Liver (tissue), 8 donors: ENCODE measurements at regions not wholly inside any gene's neighbourhood (a gene's known extent, or its start where the extent isn't known, plus 50 kb on each side); places are given as distances from the start of the nearest gene placed in this dataset.

Experiments
- DNase-seq: peaks from one replicate; pipeline ENCODE4 v3.0.0-alpha.2; 2017; ENCODE audit warnings: low spot score
- H3K27ac ChIP-seq, 2 donors: one replicate each; pipeline ENCODE4 v1.7.0; 2013; ENCODE audit warnings: inconsistent platforms in 2 of 2, low read length in 2 of 2, control low read depth in 1 of 2, low read depth in 1 of 2, mild to moderate bottlenecking in 1 of 2
- H3K27me3 ChIP-seq, 4 donors: one replicate each; pipeline versions ENCODE4 v1.6.1 to v1.7.0; 2013; ENCODE audit warnings: low read length in 3 of 4, inconsistent platforms in 1 of 4, mild to moderate bottlenecking in 1 of 4, moderate library complexity in 1 of 4; ENCODE audit not compliant: control insufficient read depth in 4 of 4, insufficient read depth in 4 of 4
- H3K36me3 ChIP-seq, 4 donors: one replicate each; pipeline versions ENCODE4 v1.6.1 to v1.7.0; 2013; ENCODE audit warnings: low read length in 3 of 4, mild to moderate bottlenecking in 3 of 4, low read depth in 1 of 4, moderate library complexity in 1 of 4; ENCODE audit not compliant: control insufficient read depth in 4 of 4, insufficient read depth in 3 of 4
- H3K4me1 ChIP-seq, 4 donors: one replicate each; pipeline versions ENCODE4 v1.6.1 to v1.7.0; 2013; ENCODE audit warnings: low read length in 3 of 4, mild to moderate bottlenecking in 3 of 4, moderate library complexity in 1 of 4; ENCODE audit not compliant: control insufficient read depth in 4 of 4, insufficient read depth in 4 of 4
- H3K4me3 ChIP-seq, 3 donors: one replicate each; pipeline versions ENCODE4 v1.6.1 to v1.7.0; 2013; ENCODE audit warnings: low read length in 3 of 3, control low read depth in 1 of 3, low read depth in 1 of 3, mild to moderate bottlenecking in 1 of 3
- H3K9ac ChIP-seq, 2 donors: one replicate each; pipeline ENCODE4 v1.7.0; 2013; ENCODE audit warnings: low read length in 2 of 2, mild to moderate bottlenecking in 2 of 2, moderate library complexity in 2 of 2, control low read depth in 1 of 2, low read depth in 1 of 2
- H3K9me3 ChIP-seq, 4 donors: one replicate each; pipeline versions ENCODE4 v1.6.1 to v1.7.0; 2013; ENCODE audit warnings: low read length in 3 of 4; ENCODE audit not compliant: control insufficient read depth in 4 of 4
- ATF3 ChIP-seq: IDR thresholded peaks from 2 replicates; pipeline ENCODE4 v1.6.1; 2016; ENCODE audit warnings: antibody characterized with exemption
- CTCF ChIP-seq: fragments of 150-350 bp; IDR thresholded peaks from 2 replicates; pipeline ENCODE4 v1.5.1; 2017; ENCODE audit warnings: improper control_type of control experiment, low read depth, low read length; ENCODE audit not compliant: missing input control
- EGR1 ChIP-seq, 2 donors: IDR thresholded peaks; 2 replicates each; pipeline ENCODE4 v1.6.1; 2016 to 2018; ENCODE audit warnings: antibody characterized with exemption in 2 of 2, low read depth in 2 of 2
- FOXA1 ChIP-seq: IDR thresholded peaks from 2 replicates; pipeline ENCODE4 v1.6.1; 2016; ENCODE audit warnings: antibody characterized with exemption
- FOXA2 ChIP-seq: IDR thresholded peaks from 2 replicates; pipeline ENCODE4 v1.6.1; 2016; ENCODE audit warnings: antibody characterized with exemption
- GABPA ChIP-seq, 2 donors: IDR thresholded peaks in 1 of 2; conservative IDR thresholded peaks in 1 of 2; 2 replicates each; pipeline ENCODE4 v1.6.1; 2016; ENCODE audit warnings: antibody characterized with exemption in 2 of 2, mild to moderate bottlenecking in 1 of 2, moderate library complexity in 1 of 2
- HNF4A ChIP-seq, 2 donors: conservative IDR thresholded peaks; 2 replicates each; pipeline ENCODE4 v1.6.1; 2016; ENCODE audit warnings: antibody characterized with exemption in 2 of 2, mild to moderate bottlenecking in 2 of 2
- HNF4G ChIP-seq: IDR thresholded peaks from 2 replicates; pipeline ENCODE4 v1.6.1; 2016; ENCODE audit warnings: antibody characterized with exemption
- JUND ChIP-seq, 2 donors: IDR thresholded peaks; 2 replicates each; pipeline ENCODE4 v1.6.1; 2016; ENCODE audit warnings: antibody characterized with exemption in 2 of 2
- MAX ChIP-seq: IDR thresholded peaks from 2 replicates; pipeline ENCODE4 v1.6.1; 2016; ENCODE audit warnings: antibody characterized with exemption
- NR2F2 ChIP-seq: IDR thresholded peaks from 2 replicates; pipeline ENCODE4 v1.6.1; 2016; ENCODE audit warnings: antibody characterized with exemption
- RAD21 ChIP-seq, 2 donors: IDR thresholded peaks; 2 replicates each; pipeline ENCODE4 v1.6.1; 2016; ENCODE audit warnings: antibody characterized with exemption in 2 of 2, mild to moderate bottlenecking in 2 of 2
- REST ChIP-seq: IDR thresholded peaks from 2 replicates; pipeline ENCODE4 v1.6.1; 2016; ENCODE audit warnings: antibody characterized with exemption, mild to moderate bottlenecking
- RXRA ChIP-seq, 2 donors: IDR thresholded peaks; 2 replicates each; pipeline ENCODE4 v1.6.1; 2017 to 2018; ENCODE audit warnings: antibody characterized with exemption in 2 of 2, mild to moderate bottlenecking in 1 of 2
- SP1 ChIP-seq: IDR thresholded peaks from 2 replicates; pipeline ENCODE4 v1.6.1; 2018; ENCODE audit warnings: antibody characterized with exemption, mild to moderate bottlenecking
- TAF1 ChIP-seq: conservative IDR thresholded peaks from 2 replicates; pipeline ENCODE4 v1.6.1; 2016; ENCODE audit warnings: antibody characterized with exemption, mild to moderate bottlenecking
- YY1 ChIP-seq: IDR thresholded peaks from 2 replicates; pipeline ENCODE4 v1.6.1; 2016; ENCODE audit warnings: antibody characterized with exemption, mild to moderate bottlenecking
- ZBTB33 ChIP-seq: IDR thresholded peaks from 2 replicates; pipeline ENCODE4 v1.6.1; 2016; ENCODE audit warnings: antibody characterized with exemption
- WGBS: extraction: QIAGEN DNeasy Blood & Tissue Kit; methylation state at CpG from one replicate; pipeline ENCODE4 v1.1.7; 2013; 5-methylcytosine and 5-hydroxymethylcytosine counted together
- donor health status: healthy.
- donor health status: healthy.
- donor health status: healthy.
- donor health status: healthy.
- donor health status: healthy.

- H3K27ac ChIP-seq = no peak overlapping the region
- no peak overlapping the region for H3K9ac ChIP-seq
Observed at GRCh38 chr10:78552261-78552811, 516.4 kb upstream of the ZMIZ1 start.

More at GRCh38 chr10:78552261-78552811, 516.4 kb upstream of the ZMIZ1 start:
- TF ChIP-seq FOXA1 (no peak), FOXA2 (no peak), REST (no peak), TAF1 (no peak), RAD21 (IDR thresholded peaks at IDR 0.05) (peak in 1 of 2 donors; percentile 16), GABPA (IDR thresholded peaks at IDR 0.05 in 1 of 2, conservative IDR thresholded peaks at IDR 0.05 in 1 of 2) (peak in 1 of 2 donors; percentile 16), HNF4A (conservative IDR thresholded peaks at IDR 0.05) (no peak), ATF3 (no peak), YY1 (no peak), CTCF (no peak), RXRA (IDR thresholded peaks at IDR 0.05) (peak in 1 of 2 donors; percentile 20), SP1 (no peak), ZBTB33 (no peak), MAX (no peak), JUND (IDR thresholded peaks at IDR 0.05) (no peak), EGR1 (IDR thresholded peaks at IDR 0.05; ENCODE audit: low read depth in 2 of 2) (no peak), NR2F2 (peak; percentile 69), HNF4G (no peak)
- DNase-seq = no peak
- H3K9me3 ChIP-seq = no peaks in the 10 kb centered on the region
- WGBS = 67% methylated on average over 7 of the region's 7 CpGs
- H3K4me1 ChIP-seq = peaks cover 0 to 14% (median 11%) of the 10 kb centered on the region in 4 donors
- no peaks in the 10 kb centered on the region for H3K27me3 ChIP-seq
- H3K4me3 ChIP-seq = no peak overlapping the region
- H3K36me3 ChIP-seq = no peaks in the 10 kb centered on the region
